IPS-18a (cell line): ENCODE measurements at regions not wholly inside any gene's neighbourhood (a gene's known extent, or its start where the extent isn't known, plus 50 kb on each side); places are given as distances from the start of the nearest gene placed in this dataset.

ENCODE experiments used
- H3K27ac ChIP-seq: one replicate; pipeline ENCODE4 v1.5.1; 2013; ENCODE audit warnings: low read length
- H3K27me3 ChIP-seq: one replicate; pipeline ENCODE4 v1.6.1; 2013; ENCODE audit warnings: mild to moderate bottlenecking, low read length; ENCODE audit not compliant: control insufficient read depth, insufficient read depth
- H3K36me3 ChIP-seq: one replicate; pipeline ENCODE4 v1.6.1; 2013; ENCODE audit warnings: low read depth, low read length; ENCODE audit not compliant: control insufficient read depth
- H3K4me1 ChIP-seq: one replicate; pipeline ENCODE4 v1.6.1; 2013; ENCODE audit warnings: low read depth, low read length; ENCODE audit not compliant: control insufficient read depth
- H3K4me3 ChIP-seq: one replicate; pipeline ENCODE4 v1.5.1; 2013; ENCODE audit warnings: low read length
- H3K9ac ChIP-seq: one replicate; pipeline ENCODE4 v1.6.1; 2013; ENCODE audit warnings: mild to moderate bottlenecking, low read length, moderate library complexity
- H3K9me3 ChIP-seq: one replicate; pipeline ENCODE4 v1.6.1; 2013; ENCODE audit warnings: low read depth, low read length; ENCODE audit not compliant: control insufficient read depth

- Histone ChIP-seq H3K27ac (no peak overlapping the region), H3K9me3 (no peaks in the 10 kb centered on the region), H3K9ac (no peak overlapping the region), H3K36me3 (no peaks in the 10 kb centered on the region), H3K4me3 (no peak overlapping the region), H3K4me1 (no peaks in the 10 kb centered on the region), H3K27me3 (no peaks in the 10 kb centered on the region)
Measured at GRCh38 chr5:37988454-37989046, 148.7 kb upstream of the GDNF start.

- H3K27ac ChIP-seq: no peak overlapping the region
- no peaks in the 10 kb centered on the region for H3K27me3 ChIP-seq
- no peaks in the 10 kb centered on the region for H3K36me3 ChIP-seq
- H3K9ac ChIP-seq: no peak overlapping the region
- no peak overlapping the region for H3K4me3 ChIP-seq
- H3K9me3 ChIP-seq: peaks cover 6% of the 10 kb centered on the region
- H3K4me1 ChIP-seq: no peaks in the 10 kb centered on the region
Measured at GRCh38 chr5:37984300-37984699, 144.5 kb upstream of the GDNF start.

- Histone ChIP-seq H3K4me1 (no peaks in the 10 kb centered on the region), H3K36me3 (no peaks in the 10 kb centered on the region), H3K4me3 (no peak overlapping the region), H3K27me3 (no peaks in the 10 kb centered on the region), H3K9me3 (peaks cover 6% of the 10 kb centered on the region), H3K9ac (no peak overlapping the region), H3K27ac (no peak overlapping the region)
Measured at GRCh38 chr5:37983463-37983862, 143.6 kb upstream of the GDNF start.

- Histone ChIP-seq H3K27me3 (no peaks in the 10 kb centered on the region), H3K4me1 (no peaks in the 10 kb centered on the region)
Measured at GRCh38 chr5:37979559-37979958, 139.7 kb upstream of the GDNF start.

GRCh38 chr5:37975531-37975930, 135.7 kb upstream of the GDNF start:
- Histone ChIP-seq H3K4me3 (no peak overlapping the region), H3K9me3 (peaks cover 5% of the 10 kb centered on the region), H3K27ac (no peak overlapping the region), H3K9ac (no peak overlapping the region), H3K36me3 (no peaks in the 10 kb centered on the region), H3K27me3 (no peaks in the 10 kb centered on the region), H3K4me1 (no peaks in the 10 kb centered on the region)

More at GRCh38 chr5:37979559-37979958, 139.7 kb upstream of the GDNF start:
- Histone ChIP-seq H3K4me3 (no peak overlapping the region), H3K36me3 (no peaks in the 10 kb centered on the region), H3K9ac (no peak overlapping the region), H3K9me3 (peaks cover 6% of the 10 kb centered on the region), H3K27ac (no peak overlapping the region)

- H3K27me3 ChIP-seq: no peaks in the 10 kb centered on the region
- H3K9ac ChIP-seq: no peak overlapping the region
- H3K36me3 ChIP-seq: no peaks in the 10 kb centered on the region
- no peaks in the 10 kb centered on the region for H3K9me3 ChIP-seq
- no peak overlapping the region for H3K4me3 ChIP-seq
- no peaks in the 10 kb centered on the region for H3K4me1 ChIP-seq
- no peak overlapping the region for H3K27ac ChIP-seq
Measured at GRCh38 chr5:37971483-37972024, 131.7 kb upstream of the GDNF start.

GRCh38 chr5:37966871-37967270, 127.0 kb upstream of the GDNF start:
- H3K4me1 ChIP-seq: no peaks in the 10 kb centered on the region
- no peaks in the 10 kb centered on the region for H3K27me3 ChIP-seq
- no peak overlapping the region for H3K4me3 ChIP-seq
- no peaks in the 10 kb centered on the region for H3K36me3 ChIP-seq
- no peaks in the 10 kb centered on the region for H3K9me3 ChIP-seq
- H3K27ac ChIP-seq: no peak overlapping the region
- no peak overlapping the region for H3K9ac ChIP-seq

GRCh38 chr5:37966291-37966690, 126.5 kb upstream of the GDNF start:
- Histone ChIP-seq H3K4me1 (no peaks in the 10 kb centered on the region), H3K9me3 (no peaks in the 10 kb centered on the region), H3K9ac (no peak overlapping the region), H3K4me3 (no peak overlapping the region), H3K27me3 (no peaks in the 10 kb centered on the region), H3K36me3 (no peaks in the 10 kb centered on the region), H3K27ac (no peak overlapping the region)

GRCh38 chr5:37962389-37962788, 122.5 kb upstream of the GDNF start:
- Histone ChIP-seq H3K27ac (no peak overlapping the region), H3K4me3 (no peak overlapping the region), H3K4me1 (no peaks in the 10 kb centered on the region), H3K27me3 (no peaks in the 10 kb centered on the region), H3K9me3 (peaks cover 18% of the 10 kb centered on the region), H3K36me3 (no peaks in the 10 kb centered on the region), H3K9ac (no peak overlapping the region)

GRCh38 chr5:37957218-37957617, 117.4 kb upstream of the GDNF start:
- no peak overlapping the region for H3K4me3 ChIP-seq
- no peaks in the 10 kb centered on the region for H3K4me1 ChIP-seq
- H3K27ac ChIP-seq: no peak overlapping the region
- no peaks in the 10 kb centered on the region for H3K36me3 ChIP-seq
- no peaks in the 10 kb centered on the region for H3K27me3 ChIP-seq
- no peak overlapping the region for H3K9ac ChIP-seq
- peaks cover 18% of the 10 kb centered on the region for H3K9me3 ChIP-seq

- no peaks in the 10 kb centered on the region for H3K4me1 ChIP-seq
- no peak overlapping the region for H3K4me3 ChIP-seq
- H3K27ac ChIP-seq: no peak overlapping the region
- H3K9me3 ChIP-seq: peaks cover 18% of the 10 kb centered on the region
- no peaks in the 10 kb centered on the region for H3K36me3 ChIP-seq
- H3K27me3 ChIP-seq: no peaks in the 10 kb centered on the region
- no peak overlapping the region for H3K9ac ChIP-seq
Measured at GRCh38 chr5:37955748-37956147, 115.9 kb upstream of the GDNF start.

- Histone ChIP-seq H3K9me3 (peaks cover 8% of the 10 kb centered on the region), H3K27ac (no peak overlapping the region), H3K27me3 (no peaks in the 10 kb centered on the region), H3K36me3 (no peaks in the 10 kb centered on the region), H3K4me1 (no peaks in the 10 kb centered on the region), H3K4me3 (no peak overlapping the region), H3K9ac (no peak overlapping the region)
Measured at GRCh38 chr5:37954561-37954960, 114.7 kb upstream of the GDNF start.
